ES-I3 (cell line): ENCODE measurements at regions not wholly inside any gene's neighbourhood (a gene's known extent, or its start where the extent isn't known, plus 50 kb on each side); places are given as distances from the start of the nearest gene placed in this dataset.

Experiments used
- H3K36me3 ChIP-seq: 2 replicates; pipeline ENCODE4 v1.6.1; 2013; ENCODE audit warnings: mild to moderate bottlenecking, low read length, control low read depth, moderate library complexity; ENCODE audit not compliant: insufficient read depth
- H3K4me1 ChIP-seq: 2 replicates; pipeline ENCODE4 v1.6.1; 2013; ENCODE audit warnings: mild to moderate bottlenecking, control low read depth, low read length; ENCODE audit not compliant: insufficient read depth
- H3K9ac ChIP-seq: 2 replicates; pipeline ENCODE4 v1.6.1; 2013; ENCODE audit warnings: low read depth, mild to moderate bottlenecking, low read length, moderate library complexity
- H3K9me3 ChIP-seq: 2 replicates; pipeline ENCODE4 v1.6.1; 2013; ENCODE audit warnings: mild to moderate bottlenecking, low read length, moderate library complexity; ENCODE audit not compliant: control insufficient read depth, insufficient read depth

DNA sequence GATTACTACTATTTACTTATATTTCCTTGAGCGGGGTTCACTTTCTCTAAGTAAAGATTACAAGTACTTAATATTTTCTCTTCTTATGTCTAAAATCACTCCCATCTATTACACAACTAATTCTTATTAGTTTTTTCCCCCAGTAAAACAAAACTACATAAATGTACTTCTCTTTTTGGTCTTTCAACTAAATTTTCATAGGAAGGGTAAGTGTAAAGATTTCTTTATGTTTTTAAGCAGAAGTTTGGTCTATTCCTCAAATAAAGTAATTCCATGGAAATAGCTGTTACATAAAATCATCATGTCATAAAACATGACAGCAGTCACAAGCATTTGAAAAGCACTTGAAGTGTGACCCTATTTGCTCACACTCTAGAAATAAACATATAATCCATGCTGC, 249.0 kb downstream of the ZEB2 start:
- Histone ChIP-seq H3K9ac (no peak overlapping the region), H3K36me3 (no peaks in the 10 kb centered on the region), H3K9me3 (0 out of 2 replicates have a peak, but pooled peaks cover 2% of the 10 kb centered on the region), H3K4me1 (peaks cover 4% of the 10 kb centered on the region; the same call in 1 of the 2 replicates)

- peaks cover 4% of the 10 kb centered on the region; the same call in 1 of the 2 replicates for H3K4me1 ChIP-seq
- H3K9ac ChIP-seq = no peak overlapping the region
- no peaks in the 10 kb centered on the region for H3K36me3 ChIP-seq
- H3K9me3 ChIP-seq = 0 out of 2 replicates have a peak, but pooled peaks cover under 1% of the 10 kb centered on the region
Observed at GRCh38 chr2:144268036-144268678, 251.8 kb downstream of the ZEB2 start.

DNA sequence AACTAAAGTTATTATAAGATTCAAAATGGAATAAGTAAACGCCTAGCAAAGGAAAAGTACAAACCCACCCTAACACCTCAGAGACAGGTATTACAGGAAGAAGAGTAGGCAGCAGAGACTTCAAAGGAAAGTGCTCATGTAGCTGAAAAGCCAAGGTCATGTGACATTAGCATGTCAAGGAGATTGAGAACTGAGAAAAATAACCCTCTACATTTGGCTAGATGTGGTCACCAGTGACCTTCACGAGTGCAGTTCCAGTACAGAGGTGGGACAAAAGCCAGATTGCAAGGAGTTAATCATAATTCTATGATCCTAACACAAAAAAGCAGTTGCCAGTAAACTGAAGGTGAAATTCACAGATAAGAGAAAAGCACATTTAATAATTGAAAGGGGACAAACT, 252.7 kb downstream of the ZEB2 start:
- no peaks in the 10 kb centered on the region for H3K36me3 ChIP-seq
- H3K4me1 ChIP-seq = peaks cover 4% of the 10 kb centered on the region; the same call in 1 of the 2 replicates
- no peak overlapping the region for H3K9ac ChIP-seq
- H3K9me3 ChIP-seq = no peaks in the 10 kb centered on the region

DNA sequence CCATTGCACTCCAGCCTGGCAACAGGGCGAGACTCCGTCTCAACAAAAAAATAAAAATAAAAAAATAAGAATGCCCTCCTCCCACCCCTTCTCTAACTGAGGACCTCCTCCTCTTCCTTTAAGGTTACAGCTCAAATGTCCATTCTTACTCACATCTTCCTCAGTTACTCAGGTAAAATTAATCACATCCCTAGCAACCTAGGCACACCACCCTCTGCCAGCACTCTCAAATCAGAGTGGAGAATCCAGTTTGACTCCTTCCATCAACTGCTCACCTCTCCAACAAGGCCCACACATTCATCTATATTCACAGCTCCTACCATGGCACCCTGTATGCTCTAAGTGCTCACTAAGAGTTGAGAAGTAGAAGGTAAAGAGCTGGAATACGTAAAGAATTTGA, 254.3 kb downstream of the ZEB2 start:
- Histone ChIP-seq H3K9ac (no peak overlapping the region), H3K9me3 (no peaks in the 10 kb centered on the region), H3K4me1 (peaks cover 4% of the 10 kb centered on the region; the same call in 1 of the 2 replicates), H3K36me3 (no peaks in the 10 kb centered on the region)

- no peak overlapping the region for H3K9ac ChIP-seq
- peaks cover under 1% of the 10 kb centered on the region; the same call in 1 of the 2 replicates for H3K4me1 ChIP-seq
- H3K36me3 ChIP-seq = no peaks in the 10 kb centered on the region
- peaks cover 6% of the 10 kb centered on the region; the same call in 1 of the 2 replicates for H3K9me3 ChIP-seq
Observed at GRCh38 chr2:144261966-144262365, 258.0 kb downstream of the ZEB2 start.

DNA sequence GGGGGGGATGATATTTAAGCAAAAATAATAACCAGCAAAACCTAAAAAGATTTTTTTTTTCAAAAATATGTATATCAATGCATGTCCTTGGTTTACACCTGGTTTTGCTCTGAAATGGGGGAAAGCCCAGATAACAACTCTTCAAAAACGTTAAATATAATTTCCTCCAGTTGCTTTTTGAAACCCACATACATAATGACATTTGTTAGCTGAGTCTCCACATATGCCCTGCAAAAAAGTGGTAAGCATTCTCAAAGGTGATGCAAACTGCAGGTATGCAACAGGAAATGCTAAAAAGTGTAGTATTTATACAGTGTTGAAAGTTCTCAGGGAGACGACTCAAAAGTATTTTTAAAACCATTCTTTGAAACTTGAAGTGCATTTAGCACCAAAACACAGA, 258.6 kb downstream of the ZEB2 start:
- Histone ChIP-seq H3K9ac (no peak overlapping the region), H3K4me1 (no peaks in the 10 kb centered on the region)

GRCh38 chr2:144259332-144259731, 260.6 kb downstream of the ZEB2 start:
- Histone ChIP-seq H3K9me3 (peaks cover 17% of the 10 kb centered on the region; the same call in 1 of the 2 replicates), H3K9ac (no peak overlapping the region), H3K4me1 (no peaks in the 10 kb centered on the region), H3K36me3 (no peaks in the 10 kb centered on the region)

More for the DNA sequence above, 258.6 kb downstream of the ZEB2 start:
- Histone ChIP-seq H3K36me3 (no peaks in the 10 kb centered on the region), H3K9me3 (peaks cover 7% of the 10 kb centered on the region; the same call in 1 of the 2 replicates)

GRCh38 chr2:144258154-144258553, 261.8 kb downstream of the ZEB2 start:
- Histone ChIP-seq H3K36me3 (no peaks in the 10 kb centered on the region), H3K9ac (no peak overlapping the region), H3K9me3 (peaks cover 20% of the 10 kb centered on the region), H3K4me1 (no peaks in the 10 kb centered on the region)

GRCh38 chr2:144256996-144257707, 262.8 kb downstream of the ZEB2 start:
- Histone ChIP-seq H3K4me1 (no peaks in the 10 kb centered on the region), H3K9ac (no peak overlapping the region), H3K36me3 (no peaks in the 10 kb centered on the region), H3K9me3 (peaks cover 27% of the 10 kb centered on the region)

- Histone ChIP-seq H3K9ac (no peak overlapping the region), H3K4me1 (no peaks in the 10 kb centered on the region), H3K36me3 (no peaks in the 10 kb centered on the region), H3K9me3 (peaks cover 27% of the 10 kb centered on the region)
Observed at GRCh38 chr2:144254342-144255235, 265.3 kb downstream of the ZEB2 start.

DNA sequence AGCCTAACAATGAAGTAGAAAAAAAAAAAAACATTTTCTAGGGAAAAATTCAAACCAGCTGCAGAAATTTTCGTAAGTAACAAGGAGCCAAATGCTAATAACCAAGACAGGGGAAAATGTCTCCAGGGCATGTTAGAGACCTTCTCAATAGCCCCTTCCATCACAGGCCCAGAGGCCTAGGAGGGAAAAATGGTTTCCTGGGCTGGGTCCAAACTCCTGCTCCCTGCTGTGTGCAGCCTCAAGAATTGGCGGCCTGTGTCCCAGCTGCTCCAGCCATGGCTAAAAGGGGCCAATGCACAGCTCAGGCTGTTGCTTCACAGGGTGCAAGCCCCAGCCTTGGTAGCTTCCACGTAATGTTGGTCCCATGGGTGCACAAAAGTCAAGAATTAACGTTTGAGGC, 266.2 kb downstream of the ZEB2 start:
- H3K4me1 ChIP-seq = no peaks in the 10 kb centered on the region
- no peaks in the 10 kb centered on the region for H3K36me3 ChIP-seq
- peaks cover 27% of the 10 kb centered on the region for H3K9me3 ChIP-seq
- no peak overlapping the region for H3K9ac ChIP-seq

- no peaks in the 10 kb centered on the region for H3K36me3 ChIP-seq
- H3K4me1 ChIP-seq = no peaks in the 10 kb centered on the region
- peaks cover 27% of the 10 kb centered on the region for H3K9me3 ChIP-seq
- H3K9ac ChIP-seq = no peak overlapping the region
Observed at GRCh38 chr2:144252694-144253093, 267.2 kb downstream of the ZEB2 start.

- no peaks in the 10 kb centered on the region for H3K36me3 ChIP-seq
- H3K4me1 ChIP-seq = no peaks in the 10 kb centered on the region
- peaks cover 10% of the 10 kb centered on the region for H3K9me3 ChIP-seq
- H3K9ac ChIP-seq = no peak overlapping the region
Observed at GRCh38 chr2:144249035-144249637, 270.8 kb downstream of the ZEB2 start.
